ENCODE measurements at regions not wholly inside any gene's neighbourhood (a gene's known extent, or its start where the extent isn't known, plus 50 kb on each side); places are given as distances from the start of the nearest gene placed in this dataset.
"Not testable (repeated sequence)": the region's sequence is repeated elsewhere in the genome, so short reads cannot be mapped to it uniquely, and the experiment has no call there.

DNA sequence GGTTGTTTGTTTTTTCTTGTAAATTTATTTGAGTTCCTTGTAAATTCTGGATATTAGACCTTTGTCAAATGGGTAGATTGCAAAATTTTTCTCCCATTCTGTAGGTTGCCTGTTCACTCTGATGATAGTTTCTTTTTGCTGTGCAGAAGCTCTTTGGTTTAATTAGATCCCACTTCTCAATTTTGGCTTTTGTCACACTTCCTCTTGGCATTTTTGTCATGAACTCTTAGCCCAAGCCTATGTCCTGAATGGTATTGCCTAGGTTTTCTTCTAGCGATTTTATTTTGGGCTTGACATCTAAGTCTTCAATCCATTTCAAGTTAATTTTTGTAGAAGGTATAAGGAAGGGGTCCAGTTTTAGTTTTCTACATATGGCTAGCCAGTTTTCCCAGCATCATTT is 82.8 kb upstream of the PHACTR1 start:
- DNase-seq: peak; percentile 53

DNA sequence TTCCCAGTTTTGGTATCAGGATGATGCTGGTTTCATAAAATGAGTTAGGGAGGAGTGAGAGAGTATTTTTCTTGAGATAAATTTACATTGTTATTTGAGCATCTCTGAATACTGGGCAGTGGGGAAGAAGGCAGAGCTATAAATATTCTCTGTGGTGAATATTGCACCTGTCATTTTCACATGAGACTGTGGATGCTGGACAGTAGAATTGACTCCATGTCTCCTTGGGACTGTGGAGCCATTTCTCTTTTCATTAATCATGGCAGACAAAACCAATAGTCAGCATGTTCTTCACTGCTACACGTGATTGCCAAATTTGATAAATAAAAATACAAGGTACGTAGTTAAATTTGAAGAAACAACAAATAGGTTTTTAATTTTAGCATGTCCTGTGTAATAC is 81.2 kb upstream of the PHACTR1 start:
- no peak for DNase-seq

DNA sequence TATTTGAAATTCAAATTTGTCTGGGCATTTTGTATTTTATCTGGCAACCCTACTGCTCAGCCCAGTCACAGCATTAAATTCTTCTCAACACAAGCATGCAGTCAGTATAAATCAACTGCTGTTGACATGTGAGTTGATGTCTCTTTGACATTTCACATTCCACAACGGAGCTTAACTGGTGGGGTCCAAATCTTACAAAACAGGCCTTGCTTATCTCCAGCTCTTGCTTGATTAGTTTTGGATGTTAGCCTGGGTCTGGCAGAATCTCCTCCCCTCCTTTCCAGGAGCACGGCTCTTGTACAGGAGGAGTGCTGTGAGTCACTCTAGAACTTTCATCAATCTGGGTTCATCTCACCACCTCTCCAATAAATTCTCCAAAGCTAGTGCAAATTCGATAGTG is 80.8 kb upstream of the PHACTR1 start:
- no peak for DNase-seq

DNA sequence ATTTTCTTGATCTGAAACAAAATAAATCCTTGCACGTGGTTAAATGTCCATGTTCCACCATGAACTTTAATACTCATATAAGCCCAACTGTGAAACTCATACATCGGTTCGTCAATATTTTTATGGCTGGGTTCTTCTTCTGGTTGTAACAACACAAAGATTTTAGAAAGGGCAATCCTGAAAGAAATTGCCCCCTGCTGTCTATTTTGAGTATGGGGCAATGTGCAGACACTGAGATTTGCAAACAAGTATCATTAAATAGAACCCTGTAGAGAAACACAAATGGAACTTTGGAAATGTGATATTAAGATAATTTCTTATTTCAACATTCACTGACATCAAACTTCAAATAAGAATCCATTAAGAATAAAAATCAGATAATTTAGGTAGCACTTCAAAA is 80.2 kb upstream of the PHACTR1 start:
- no peak for DNase-seq

DNA sequence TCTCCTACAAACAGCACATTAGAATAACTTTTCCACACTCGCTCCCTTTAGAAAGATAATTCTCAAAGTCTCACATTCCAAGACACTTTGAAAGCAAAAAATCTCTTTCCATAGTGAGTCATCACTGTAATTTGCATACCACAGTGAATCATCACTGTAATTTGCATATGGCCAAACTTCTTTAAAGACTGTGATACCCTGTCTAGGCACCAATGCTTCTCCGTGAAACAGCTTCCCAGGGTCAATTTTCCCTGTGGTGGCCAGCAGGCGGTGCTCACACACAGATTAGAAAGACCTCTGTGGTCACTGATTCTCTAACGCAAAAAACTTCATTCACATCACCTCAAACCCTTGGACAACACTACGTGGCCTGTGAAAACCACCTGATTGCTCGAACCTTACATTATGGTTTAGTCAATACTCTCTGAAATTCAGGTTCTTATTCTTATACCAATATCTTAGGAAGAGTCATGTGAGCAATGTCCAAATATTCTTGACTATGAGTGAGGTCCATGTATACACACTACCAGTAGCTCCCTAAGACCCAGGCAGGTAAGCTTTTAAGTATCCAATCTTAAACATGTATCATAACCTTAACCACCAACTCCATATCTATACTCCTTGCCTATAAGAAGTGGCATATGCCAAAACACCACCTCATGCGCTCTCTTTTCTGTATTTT is 78.5 kb upstream of the PHACTR1 start:
- peak; percentile 88 for DNase-seq

DNA sequence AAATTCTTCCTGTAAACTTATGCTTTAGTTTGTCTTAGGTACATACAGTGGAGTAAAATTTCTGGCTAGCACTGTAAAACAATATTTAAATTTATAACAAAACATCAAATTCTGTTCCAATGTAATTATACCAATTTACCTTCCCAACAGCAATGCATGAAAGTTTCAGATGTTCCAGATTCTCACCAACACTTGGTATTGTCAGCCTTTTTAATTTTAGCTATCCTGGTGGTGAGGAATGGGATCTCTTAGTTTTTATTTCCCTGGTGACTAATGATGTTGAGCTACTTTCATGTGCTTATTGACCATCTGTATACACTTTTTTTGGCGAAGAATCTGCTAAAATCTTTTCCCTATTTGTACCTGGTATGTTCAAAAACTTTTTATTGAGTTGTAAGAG is 76.1 kb upstream of the PHACTR1 start:
- no peak for DNase-seq

DNA sequence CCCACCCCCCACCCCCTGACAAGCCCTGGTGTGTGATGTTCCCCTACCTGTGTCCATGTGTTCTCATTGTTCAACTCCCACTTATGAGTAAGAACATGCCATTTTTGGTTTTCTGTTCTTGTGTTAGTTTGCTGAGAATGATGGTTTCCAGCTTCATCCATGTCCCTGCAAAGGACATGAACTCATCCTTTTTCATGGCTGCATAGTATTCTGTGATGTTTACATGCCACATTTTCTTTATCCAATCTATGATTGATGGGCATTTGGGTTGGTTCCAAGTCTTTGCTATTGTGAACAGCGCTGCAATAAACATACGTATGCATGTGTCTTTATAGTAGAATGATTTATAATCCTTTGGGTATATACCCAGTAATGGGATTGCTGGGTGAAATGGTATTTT is 74.8 kb upstream of the PHACTR1 start:
- not testable (repeated sequence) for DNase-seq

DNA sequence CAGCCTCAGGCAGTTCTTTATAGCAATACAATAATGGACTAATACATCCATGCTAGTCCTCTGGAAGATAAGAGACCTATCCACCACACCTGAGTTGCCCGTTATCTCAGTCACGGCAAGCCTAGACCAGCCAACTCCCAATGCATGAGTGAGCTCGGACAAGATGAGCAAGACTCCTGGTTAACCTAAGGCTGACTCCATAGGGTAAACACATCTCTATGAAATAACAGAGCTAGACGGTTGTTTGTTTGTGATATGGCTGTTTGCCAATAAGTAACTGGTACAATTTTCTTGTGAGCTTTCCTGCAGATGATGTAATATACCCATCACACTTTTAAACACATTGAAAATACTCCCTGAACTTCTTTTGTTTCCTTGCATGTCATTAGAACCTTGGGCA is 70.6 kb upstream of the PHACTR1 start:
- no peak for DNase-seq

DNA sequence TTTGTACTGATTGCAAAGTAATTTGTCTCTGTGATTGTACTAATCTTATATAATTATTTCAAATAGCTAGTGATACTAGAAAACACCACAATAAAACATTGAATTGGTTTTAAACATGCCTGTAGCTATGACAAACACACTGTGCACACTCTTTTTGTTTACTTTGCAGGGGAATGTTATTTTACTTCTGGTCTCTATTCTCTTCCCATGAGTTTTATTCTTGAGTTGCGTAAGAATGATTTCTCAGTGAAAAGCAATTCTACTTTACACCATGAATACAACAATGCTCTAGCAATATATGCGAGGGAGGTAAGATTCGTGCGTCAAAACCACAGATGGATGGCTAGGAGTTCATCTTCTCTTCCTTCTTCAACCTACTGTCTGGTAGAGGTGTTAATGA is 68.4 kb upstream of the PHACTR1 start:
- DNase-seq: no peak

DNA sequence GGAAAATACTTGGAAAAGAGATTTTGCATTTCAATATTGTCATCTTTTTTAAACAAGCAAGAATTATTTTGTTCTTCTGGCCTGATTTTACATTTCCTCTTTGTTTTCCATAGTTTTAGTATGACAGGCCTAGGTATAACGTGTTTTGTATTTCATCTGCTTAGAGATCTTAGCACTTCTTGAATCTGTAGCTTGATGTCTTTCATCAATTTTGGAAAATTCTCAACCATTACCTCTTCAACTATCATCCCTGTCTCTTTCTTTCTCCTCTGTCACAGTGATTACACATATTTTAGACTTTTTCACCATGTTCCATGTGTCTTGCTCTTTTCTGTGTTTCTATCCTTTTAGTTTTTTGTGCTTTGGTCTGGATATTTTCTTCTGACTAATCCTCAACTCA is 67.2 kb upstream of the PHACTR1 start:
- DNase-seq: no peak

DNA sequence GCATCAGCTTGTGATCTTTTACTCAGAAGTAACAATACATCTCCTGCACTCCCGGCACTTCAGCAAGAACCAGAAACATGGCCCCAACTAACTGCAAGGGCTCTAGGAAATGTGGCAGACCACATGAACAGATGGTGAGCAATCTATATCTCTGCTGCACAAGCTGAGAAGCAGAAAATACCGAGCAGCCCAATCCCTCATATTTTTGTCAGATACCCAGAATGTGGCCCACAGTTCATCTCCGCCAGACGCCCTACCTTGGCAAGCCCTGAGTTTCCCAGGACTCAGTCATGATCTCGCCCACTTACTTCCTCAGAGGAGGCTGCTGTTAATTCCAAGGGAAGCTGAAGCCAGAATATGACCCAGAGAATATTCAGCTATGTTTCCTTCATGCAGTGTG is 63.1 kb upstream of the PHACTR1 start:
- DNase-seq: peak; percentile 12

DNA sequence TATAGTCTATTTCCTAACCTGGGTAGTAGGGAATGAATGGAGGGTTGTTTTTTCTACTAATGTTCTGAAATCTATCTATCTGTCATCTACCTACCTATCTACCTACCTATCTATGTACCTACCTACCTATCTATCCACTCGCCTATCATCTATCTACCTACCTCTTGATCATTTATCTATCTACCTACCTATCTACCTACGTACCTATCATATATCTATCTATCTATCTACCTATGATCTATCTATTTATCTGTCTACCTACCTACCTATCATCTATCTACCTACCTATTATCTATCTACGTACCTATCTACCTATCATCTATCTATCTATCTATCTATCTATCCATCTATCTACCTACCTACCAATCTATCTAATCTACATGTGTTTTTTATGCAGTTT is 62.5 kb upstream of the PHACTR1 start:
- no peak for DNase-seq

DNA sequence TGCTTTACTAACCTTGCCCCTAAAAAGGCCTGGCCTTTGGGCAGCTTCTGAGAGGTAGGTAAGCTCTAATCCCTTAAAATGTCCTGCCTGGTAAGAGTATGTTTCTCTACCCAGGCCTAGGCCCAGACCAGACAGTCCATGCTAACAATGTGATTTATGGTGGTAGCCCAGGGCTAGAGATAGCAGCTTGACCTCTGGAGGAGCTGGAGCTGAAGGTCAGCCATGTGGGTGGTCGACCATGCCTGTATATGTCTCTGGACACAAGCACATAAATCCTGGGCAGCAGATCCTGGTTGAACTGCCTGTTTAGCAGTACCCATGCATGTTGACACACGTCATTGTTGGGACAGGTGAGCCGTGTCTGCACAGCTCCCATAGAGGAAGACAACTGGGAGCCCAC is 62.1 kb upstream of the PHACTR1 start:
- DNase-seq: no peak

DNA sequence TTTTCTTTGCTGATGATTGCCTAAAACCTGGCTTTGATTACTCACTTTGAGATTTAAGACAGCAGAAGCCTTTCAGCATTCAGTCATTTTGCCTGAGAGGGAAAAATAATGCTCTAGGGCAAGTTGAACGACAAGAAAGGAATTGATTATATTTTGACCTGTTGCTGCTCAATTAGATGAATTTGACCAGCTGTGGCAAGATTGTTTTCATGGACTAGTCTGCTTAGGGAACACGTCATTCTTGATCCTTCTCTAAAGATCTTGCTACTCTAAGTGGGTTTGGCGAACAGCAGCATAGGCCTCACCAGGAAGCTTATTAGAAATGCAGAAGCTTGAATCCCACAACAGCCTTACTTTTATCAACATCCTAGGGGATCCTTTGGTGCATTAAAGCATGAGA is 59.7 kb upstream of the PHACTR1 start:
- no peak for DNase-seq

DNA sequence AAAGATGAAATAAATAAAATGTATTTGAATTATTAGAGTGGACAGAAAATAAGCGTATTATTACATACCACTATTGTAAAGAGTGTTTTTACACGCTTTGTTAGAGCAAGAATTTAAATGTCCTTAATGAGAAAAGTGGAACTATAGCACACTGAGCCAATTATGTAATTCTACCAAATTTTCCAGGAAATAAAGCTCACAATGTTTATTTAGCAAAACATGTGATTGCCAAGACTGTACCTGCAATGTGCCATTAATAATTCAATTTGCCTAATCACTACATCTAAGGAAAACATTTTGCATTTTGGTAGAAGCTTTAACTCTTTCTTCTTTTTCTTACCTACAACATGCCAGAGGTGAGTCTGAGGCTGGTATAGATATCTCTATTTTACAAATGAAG is 58.7 kb upstream of the PHACTR1 start:
- no peak for DNase-seq

DNA sequence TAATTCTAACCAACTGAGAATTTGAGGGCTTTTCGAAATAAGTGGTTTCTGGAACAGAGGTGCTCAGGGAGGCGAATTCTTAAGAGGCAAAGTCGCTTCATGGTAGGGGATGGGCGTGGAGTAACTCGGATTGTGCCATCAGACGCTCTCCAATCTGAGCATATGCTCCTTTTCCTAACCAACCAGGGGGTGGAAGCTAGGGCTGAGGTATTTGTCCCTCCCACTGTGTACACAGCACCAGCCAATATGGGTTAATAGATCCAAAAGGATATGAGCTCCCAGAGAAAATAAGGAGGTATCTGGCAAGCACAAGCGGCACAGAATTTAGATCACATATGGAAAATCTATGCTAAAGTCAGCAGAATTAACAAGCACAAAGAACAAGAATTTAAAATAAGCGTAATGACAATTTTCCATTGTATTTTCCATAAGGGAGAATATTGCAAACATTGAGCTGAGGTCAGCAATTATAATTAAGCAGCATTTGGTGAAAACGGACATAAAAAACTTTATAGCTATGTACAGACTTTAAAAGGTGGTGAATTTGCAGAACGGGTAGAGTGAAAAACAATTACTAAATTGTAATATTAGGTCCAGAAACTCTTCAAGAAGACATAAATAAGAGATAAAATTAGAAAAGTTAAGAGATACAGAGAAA is 55.0 kb upstream of the PHACTR1 start:
- no peak for DNase-seq
